ENCODE measurements at regions not wholly inside any gene's neighbourhood (a gene's known extent, or its start where the extent isn't known, plus 50 kb on each side); places are given as distances from the start of the nearest gene placed in this dataset.

DNA sequence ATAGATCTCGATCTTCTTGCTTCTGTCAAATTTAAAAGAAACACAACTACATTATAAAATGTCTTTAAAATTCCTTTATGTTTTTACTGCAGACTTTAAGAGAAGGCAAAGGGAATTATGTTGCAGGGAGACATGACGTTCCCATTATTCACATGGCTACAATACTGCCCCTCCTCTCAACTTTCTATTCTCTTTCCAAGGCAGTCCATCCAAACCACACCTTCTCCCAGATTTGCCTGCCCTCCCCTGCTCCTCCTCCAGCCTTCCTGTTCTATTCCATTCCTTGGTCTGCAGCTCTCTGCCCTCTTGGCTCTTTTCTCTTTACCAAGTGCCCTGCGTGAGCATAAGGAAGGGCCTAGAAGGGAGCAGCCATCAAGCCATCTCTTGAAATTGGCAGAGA is 61.3 kb downstream of the NABP1 start:
- TF ChIP-seq, protein P1, sequence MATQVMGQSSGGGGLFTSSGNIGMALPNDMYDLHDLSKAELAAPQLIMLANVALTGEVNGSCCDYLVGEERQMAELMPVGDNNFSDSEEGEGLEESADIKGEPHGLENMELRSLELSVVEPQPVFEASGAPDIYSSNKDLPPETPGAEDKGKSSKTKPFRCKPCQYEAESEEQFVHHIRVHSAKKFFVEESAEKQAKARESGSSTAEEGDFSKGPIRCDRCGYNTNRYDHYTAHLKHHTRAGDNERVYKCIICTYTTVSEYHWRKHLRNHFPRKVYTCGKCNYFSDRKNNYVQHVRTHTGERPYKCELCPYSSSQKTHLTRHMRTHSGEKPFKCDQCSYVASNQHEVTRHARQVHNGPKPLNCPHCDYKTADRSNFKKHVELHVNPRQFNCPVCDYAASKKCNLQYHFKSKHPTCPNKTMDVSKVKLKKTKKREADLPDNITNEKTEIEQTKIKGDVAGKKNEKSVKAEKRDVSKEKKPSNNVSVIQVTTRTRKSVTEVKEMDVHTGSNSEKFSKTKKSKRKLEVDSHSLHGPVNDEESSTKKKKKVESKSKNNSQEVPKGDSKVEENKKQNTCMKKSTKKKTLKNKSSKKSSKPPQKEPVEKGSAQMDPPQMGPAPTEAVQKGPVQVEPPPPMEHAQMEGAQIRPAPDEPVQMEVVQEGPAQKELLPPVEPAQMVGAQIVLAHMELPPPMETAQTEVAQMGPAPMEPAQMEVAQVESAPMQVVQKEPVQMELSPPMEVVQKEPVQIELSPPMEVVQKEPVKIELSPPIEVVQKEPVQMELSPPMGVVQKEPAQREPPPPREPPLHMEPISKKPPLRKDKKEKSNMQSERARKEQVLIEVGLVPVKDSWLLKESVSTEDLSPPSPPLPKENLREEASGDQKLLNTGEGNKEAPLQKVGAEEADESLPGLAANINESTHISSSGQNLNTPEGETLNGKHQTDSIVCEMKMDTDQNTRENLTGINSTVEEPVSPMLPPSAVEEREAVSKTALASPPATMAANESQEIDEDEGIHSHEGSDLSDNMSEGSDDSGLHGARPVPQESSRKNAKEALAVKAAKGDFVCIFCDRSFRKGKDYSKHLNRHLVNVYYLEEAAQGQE (IDR thresholded peaks at IDR 0.05; ENCODE audit: low read depth, low read length), result no peak
- TF ChIP-seq, protein P2, sequence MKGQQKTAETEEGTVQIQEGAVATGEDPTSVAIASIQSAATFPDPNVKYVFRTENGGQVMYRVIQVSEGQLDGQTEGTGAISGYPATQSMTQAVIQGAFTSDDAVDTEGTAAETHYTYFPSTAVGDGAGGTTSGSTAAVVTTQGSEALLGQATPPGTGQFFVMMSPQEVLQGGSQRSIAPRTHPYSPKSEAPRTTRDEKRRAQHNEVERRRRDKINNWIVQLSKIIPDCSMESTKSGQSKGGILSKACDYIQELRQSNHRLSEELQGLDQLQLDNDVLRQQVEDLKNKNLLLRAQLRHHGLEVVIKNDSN (IDR thresholded peaks at IDR 0.05; ENCODE audit: borderline replicate concordance, extremely low read length, insufficient read depth, low read depth, low read length), result no peak
- TF ChIP-seq, protein P3, sequence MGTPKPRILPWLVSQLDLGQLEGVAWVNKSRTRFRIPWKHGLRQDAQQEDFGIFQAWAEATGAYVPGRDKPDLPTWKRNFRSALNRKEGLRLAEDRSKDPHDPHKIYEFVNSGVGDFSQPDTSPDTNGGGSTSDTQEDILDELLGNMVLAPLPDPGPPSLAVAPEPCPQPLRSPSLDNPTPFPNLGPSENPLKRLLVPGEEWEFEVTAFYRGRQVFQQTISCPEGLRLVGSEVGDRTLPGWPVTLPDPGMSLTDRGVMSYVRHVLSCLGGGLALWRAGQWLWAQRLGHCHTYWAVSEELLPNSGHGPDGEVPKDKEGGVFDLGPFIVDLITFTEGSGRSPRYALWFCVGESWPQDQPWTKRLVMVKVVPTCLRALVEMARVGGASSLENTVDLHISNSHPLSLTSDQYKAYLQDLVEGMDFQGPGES (IDR thresholded peaks at IDR 0.05), result no peak
- TF ChIP-seq, protein P4, sequence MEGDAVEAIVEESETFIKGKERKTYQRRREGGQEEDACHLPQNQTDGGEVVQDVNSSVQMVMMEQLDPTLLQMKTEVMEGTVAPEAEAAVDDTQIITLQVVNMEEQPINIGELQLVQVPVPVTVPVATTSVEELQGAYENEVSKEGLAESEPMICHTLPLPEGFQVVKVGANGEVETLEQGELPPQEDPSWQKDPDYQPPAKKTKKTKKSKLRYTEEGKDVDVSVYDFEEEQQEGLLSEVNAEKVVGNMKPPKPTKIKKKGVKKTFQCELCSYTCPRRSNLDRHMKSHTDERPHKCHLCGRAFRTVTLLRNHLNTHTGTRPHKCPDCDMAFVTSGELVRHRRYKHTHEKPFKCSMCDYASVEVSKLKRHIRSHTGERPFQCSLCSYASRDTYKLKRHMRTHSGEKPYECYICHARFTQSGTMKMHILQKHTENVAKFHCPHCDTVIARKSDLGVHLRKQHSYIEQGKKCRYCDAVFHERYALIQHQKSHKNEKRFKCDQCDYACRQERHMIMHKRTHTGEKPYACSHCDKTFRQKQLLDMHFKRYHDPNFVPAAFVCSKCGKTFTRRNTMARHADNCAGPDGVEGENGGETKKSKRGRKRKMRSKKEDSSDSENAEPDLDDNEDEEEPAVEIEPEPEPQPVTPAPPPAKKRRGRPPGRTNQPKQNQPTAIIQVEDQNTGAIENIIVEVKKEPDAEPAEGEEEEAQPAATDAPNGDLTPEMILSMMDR (IDR thresholded peaks at IDR 0.05 in 2 of 3, conservative IDR thresholded peaks at IDR 0.05 in 1 of 3; ENCODE audit: control insufficient read depth in 2 of 3, extremely low read depth in 1 of 3, insufficient read depth in 1 of 3, low read depth in 3 of 3, low read length in 3 of 3), result no peak
